ENCODE measurements at regions not wholly inside any gene's neighbourhood (a gene's known extent, or its start where the extent isn't known, plus 50 kb on each side); places are given as distances from the start of the nearest gene placed in this dataset.

- TF ChIP-seq NAIF1 (CRISPR knock-in tag; IDR thresholded peaks at IDR 0.05; ENCODE audit: borderline replicate concordance), result no peak
- no peak for TF ChIP-seq POLR2A (IDR thresholded peaks at IDR 0.05; ENCODE audit: insufficient read depth in 1 of 2, low read depth in 2 of 2, low read length in 2 of 2)
- no peak for TF ChIP-seq SIX1 (CRISPR knock-in tag; IDR thresholded peaks at IDR 0.05; ENCODE audit: borderline replicate concordance)
- no peak for TF ChIP-seq ZNF704 (CRISPR knock-in tag; IDR thresholded peaks at IDR 0.05; ENCODE audit: borderline replicate concordance)
These were observed 90.7 kb upstream of the NR3C1 start (continued) for GRCh38 chr5:143494162-143494561.

GRCh38 chr5:143492783-143493182, 89.3 kb upstream of the NR3C1 start:
- no peak for ATAC-seq
- intact Hi-C loops (cut with micrococcal nuclease; ENCODE audit: unreplicated experiment), result no loop called here
- no peak overlapping the region for H3K9ac ChIP-seq (ENCODE audit: insufficient read depth, low read depth, low read length)
- no peaks in the 10 kb centered on the region for H3K9me3 ChIP-seq (ENCODE audit: low read length)
- no peaks in the 10 kb centered on the region for H4K20me1 ChIP-seq (ENCODE audit: insufficient read depth, low read length)
- no peak overlapping the region for H3K27ac ChIP-seq (ENCODE audit: extremely low read length, insufficient read depth, low read length)
- no peak for FAIRE-seq
- BruUV-seq (replicated peaks), result no TSS peak
- H3K36me3 ChIP-seq (replicated peaks in 1 of 2; ENCODE audit: control insufficient read depth in 1 of 2, insufficient read depth in 2 of 2, low read length in 2 of 2), result no peaks in the 10 kb centered on the region
- H2AFZ ChIP-seq (ENCODE audit: low read length), result no peak overlapping the region
- TF ChIP-seq MAFK (conservative IDR thresholded peaks at IDR 0.05 in 1 of 2, IDR thresholded peaks at IDR 0.05 in 1 of 2; ENCODE audit: low read length in 2 of 2), result peak; percentile 31 to 45; a peak in 2 of 4 replicates
- TF ChIP-seq MAFF (IDR thresholded peaks at IDR 0.05; ENCODE audit: low read depth, low read length), result 0 out of 2 replicates have a peak, but pooled peaks have one; percentile 23
- TF ChIP-seq NFE2L2 (IDR thresholded peaks at IDR 0.05; ENCODE audit: low read length), result peak; percentile 55; the same call in 1 of the 2 replicates
- no peak for TF ChIP-seq SMAD3 (CRISPR knock-in tag; IDR thresholded peaks at IDR 0.05)
- no peak overlapping the region for H3K4me3 ChIP-seq (replicated peaks in 1 of 3; ENCODE audit: insufficient read depth in 1 of 3, low read depth in 2 of 3, low read length in 3 of 3)
- DNase-seq (ENCODE audit: low spot score), result no peak
- ChIA-PET POLR2A (no interaction called here), CTCF (ENCODE audit: low intra/inter-chr PET ratio, low total read pairs) (no interaction called here)
- in situ Hi-C loops (cut with HindIII; ENCODE audit: extremely low pct_ligation_motif_present, low pct_unique_long_range_greater_than_20kb), result no loop called here
- H3K4me2 ChIP-seq (ENCODE audit: low read depth, low read length), result no peak overlapping the region
- H3K27me3 ChIP-seq (ENCODE audit: control insufficient read depth in 1 of 2, insufficient read depth in 2 of 2, low read length in 2 of 2), result no peaks in the 10 kb centered on the region
- H3K79me2 ChIP-seq (ENCODE audit: insufficient read depth, low read length), result no peaks in the 10 kb centered on the region
- H3K4me1 ChIP-seq (ENCODE audit: insufficient read depth, low read length), result peaks cover 75% of the 10 kb centered on the region

All from HepG2 (cell line).